ENCODE measurements at regions not wholly inside any gene's neighbourhood (a gene's known extent, or its start where the extent isn't known, plus 50 kb on each side); places are given as distances from the start of the nearest gene placed in this dataset.
A peak's percentile ranks its signal among the peaks of the same experiment; 100 is the strongest.

DNA sequence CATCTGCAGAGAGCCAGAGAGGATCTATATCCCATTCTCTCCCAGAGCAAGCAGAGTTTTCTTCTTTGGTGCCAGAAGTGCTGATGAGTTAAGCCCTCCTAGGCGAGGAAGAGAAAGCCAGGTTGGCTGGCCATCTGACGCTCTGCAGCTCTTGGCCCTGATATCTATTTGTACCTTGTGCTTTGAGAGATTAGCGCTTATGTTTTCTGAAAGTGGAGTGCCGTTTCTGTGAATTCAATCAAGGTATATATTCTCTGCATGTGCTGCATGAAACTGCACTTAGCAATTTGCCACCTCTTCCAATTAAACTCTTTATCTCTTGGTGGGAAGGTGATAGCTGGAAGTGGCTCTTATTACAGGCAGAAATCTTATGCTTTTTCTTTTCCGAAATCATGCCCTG lies 177.5 kb downstream of the LPIN1 start:
- no peak for DNase-seq

DNA sequence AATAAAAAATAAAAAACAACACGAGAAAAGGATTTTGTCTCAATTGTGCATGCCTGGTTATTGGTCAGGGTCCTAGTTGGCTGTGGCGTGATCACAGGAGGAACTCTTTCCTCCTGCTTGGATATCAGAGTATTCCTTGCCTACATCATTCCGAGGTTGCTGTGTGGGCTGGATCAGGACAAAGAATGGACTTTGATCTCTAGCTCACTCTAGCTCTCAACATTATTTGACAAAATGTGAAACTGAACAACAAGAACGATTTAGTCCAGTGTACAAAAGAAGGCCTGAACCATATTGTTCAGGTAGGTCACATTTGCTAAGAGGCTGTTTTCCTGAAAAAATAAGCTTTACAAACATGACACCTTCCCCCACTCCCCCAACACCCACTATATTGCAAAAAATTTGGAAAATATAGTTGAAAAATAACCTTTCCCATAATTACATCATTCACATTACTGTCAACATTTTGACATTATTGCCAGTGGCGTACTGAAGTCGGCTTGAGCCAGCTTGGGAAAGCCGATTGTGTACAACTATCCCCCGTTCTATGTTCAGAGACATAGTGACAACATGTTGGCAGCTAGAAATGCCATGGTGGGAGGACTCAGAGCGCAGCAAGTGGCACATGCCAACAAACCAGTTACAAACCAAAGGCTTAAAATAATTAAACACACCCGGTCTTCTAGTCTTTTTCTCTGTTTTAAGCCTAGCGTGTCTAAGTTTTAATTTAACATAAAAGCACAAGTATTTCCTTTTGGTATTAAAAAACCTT lies 179.0 kb downstream of the LPIN1 start:
- no peak for DNase-seq

DNA sequence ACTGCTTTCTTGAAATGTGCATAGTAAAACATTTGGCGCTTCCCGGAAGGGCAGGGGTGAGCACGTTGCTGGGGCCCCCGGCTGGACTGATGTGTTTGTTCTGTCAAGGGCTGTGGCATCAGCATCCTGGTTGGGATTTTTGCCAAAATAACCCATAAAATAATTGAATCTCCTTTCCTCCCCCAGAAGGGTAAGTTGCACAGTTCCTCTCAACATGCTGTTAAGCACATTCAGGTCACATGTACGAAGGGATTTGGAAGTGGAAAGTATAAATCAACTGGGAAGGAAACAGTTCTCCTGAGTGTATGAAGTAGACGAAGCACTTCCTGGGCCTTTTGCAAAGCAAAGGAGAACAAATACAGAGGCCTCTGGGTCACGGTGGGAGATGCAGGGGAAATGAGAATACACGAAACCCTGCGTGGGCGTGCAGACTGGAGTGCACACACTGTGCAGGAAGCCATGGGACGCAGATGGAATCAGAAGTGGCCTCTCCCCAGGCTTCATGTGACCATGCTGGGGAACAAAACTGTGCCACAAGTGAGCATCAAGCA lies 183.9 kb downstream of the LPIN1 start:
- DNase-seq, result no peak

DNA sequence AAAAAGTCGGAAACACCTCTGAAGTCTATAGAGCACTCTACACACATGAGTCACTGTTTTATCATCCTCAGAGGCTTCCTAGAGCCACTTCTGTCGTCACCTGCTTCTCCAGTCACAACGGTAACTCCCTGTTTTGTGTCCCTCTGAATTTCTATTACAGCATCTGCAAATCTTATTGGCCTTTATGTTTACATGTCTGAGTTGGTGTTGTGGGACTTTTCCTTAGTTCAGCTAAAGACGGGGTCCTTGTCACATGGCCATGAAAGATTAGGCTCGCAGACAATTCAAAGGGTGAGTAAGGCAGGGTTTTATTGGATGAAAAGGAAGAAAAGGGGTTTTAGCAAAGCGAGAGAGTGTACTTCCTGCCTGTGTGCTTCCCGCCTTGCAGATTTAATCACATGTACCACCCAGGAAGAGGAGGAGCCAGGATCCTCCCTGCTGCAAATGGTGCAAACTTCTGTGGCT lies 185.6 kb downstream of the LPIN1 start:
- DNase-seq, result no peak

DNA sequence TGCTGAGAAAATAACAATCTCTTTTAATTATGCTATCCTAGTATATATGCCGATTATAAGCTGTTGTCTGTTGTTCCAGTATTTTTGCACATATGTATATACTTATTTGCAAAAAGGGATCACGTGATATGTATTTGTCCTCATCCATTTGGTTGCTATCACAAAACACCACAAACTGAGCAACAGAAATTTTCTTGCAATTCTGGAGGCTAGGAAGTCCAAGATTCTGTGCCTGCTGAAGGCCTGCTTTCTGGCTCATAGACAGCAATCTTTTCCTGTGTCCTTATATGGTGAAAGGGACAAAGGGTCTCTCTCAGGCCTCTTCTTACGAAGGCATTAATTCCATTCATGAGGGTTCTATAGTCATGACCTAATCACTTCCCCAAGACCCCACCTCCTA lies 186.5 kb downstream of the LPIN1 start:
- DNase-seq, result no peak

DNA sequence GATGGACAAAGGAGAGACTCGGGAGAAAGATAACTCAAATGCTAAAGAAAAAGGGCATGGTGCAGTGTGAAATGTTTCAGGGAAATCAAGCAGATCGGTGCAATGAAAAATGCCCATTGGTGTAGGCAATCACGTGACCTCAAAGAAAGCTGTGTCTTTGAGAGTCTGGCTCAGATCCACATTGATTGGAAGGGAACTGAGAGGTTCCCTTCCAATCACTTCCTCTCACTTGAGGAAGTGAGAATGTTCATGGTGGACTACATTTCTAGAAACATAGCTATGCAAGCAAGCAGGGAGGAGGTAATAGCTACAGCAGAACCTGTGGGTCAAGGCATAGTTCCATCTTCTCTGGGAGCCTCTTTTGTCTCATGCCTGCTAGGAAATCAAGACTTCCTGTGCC lies 187.4 kb downstream of the LPIN1 start:
- no peak for DNase-seq

DNA sequence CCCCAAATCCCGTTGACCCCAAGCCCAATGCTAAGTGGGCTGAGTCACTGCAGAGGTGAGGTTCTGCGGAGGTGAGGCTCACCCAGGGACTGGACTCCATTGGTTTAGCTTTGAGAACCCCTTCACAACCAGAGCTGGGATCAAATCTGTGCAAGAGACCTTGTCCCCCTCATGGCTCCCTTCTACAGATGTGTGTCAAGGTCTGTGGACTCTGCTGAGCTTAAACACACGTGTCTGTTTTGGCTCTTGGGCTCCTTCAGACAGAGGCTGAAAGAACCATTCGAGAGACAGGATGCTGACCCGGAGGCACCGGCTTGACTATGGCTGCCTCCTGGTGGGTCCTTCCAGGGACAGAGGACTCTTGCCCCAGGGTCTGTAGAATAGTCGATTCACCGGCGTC lies 190.3 kb downstream of the LPIN1 start:
- DNase-seq, result no peak

DNA sequence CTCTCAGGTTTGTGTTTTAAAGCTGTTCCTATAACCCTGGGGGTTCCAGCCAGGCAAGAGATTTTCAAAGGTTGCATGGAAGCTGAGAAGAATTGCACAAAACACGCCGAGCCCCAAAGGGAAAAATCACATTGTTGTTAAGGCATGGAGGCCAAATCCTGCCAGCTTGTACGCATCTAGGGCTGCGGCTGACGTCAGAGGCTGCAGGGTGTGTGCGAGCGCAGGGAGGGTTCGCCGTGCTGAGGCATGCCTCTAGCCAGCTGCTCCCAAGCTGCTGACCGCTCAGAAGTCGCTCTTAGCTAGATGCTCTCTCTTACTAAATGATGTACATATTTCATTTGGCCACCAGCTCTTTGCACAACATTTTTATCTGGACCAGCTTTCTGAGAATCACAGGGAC lies 191.8 kb downstream of the LPIN1 start:
- DNase-seq, result no peak

DNA sequence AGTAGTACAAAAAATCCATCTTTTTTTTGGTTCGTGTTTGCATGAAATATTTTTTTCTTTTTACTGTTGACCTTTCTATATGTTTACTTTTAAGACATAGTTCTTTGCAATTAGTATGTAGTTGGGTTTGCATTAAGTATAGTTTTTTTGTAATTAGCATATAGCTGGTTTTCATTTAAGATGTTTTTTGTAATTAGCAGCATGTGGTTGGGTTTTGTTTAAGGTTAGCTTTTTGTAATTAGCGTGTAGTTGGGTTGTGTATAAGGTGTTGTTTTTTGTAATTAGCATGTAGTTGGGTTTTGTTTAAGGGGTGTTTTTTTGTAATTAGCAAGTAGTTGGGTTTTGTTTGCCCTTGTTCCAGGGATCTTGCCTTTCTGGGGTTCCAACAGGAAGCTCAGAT lies 193.1 kb downstream of the LPIN1 start:
- no peak for DNase-seq

DNA sequence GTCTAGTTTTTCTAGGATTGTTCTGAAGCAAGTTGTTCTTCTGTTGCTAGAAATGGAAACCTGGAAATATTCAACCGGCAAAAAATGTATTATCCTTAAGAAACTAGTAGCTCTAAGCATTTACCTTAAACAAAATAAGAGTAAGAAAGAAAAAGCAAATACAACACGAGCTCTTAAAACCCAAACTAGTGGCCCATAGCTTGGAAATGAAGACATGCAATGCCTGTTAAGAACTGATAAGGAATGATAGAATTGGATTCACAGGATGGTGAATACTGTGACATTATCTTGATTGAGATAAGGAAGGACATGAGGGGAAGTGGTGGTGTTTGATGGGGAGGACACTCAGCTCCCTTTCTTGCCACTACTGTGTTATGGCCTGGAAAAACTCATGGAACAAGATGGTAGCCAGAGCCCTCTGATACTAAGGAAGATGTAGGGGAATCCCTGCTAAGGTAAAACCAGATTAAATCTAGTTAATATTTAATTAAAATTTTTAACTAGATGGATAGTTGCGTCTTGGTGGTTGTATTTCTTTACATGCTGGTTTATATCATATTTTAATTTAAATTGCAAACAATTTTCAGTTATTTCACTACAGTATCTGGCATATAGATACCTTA lies 193.8 kb downstream of the LPIN1 start:
- DNase-seq, result no peak

DNA sequence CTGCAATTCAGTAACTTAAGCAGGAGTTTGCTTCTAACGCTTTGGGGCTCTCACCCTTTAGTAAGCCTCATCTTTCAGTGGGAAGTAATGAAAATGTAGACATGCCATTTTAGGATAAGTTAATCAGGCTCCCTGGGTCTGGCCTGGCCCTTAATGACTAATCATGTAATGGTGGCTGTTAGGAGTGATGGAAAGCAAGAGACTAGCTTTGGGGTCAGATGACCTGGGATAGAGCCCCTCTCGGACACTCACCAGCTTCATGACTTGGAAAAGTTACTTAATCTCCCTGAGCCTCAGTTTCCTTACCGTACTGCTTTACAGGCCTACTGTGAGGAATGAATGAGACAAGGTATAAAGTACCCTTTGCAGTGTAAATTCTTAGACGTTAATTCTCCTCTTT lies 194.4 kb downstream of the LPIN1 start:
- no peak for DNase-seq

DNA sequence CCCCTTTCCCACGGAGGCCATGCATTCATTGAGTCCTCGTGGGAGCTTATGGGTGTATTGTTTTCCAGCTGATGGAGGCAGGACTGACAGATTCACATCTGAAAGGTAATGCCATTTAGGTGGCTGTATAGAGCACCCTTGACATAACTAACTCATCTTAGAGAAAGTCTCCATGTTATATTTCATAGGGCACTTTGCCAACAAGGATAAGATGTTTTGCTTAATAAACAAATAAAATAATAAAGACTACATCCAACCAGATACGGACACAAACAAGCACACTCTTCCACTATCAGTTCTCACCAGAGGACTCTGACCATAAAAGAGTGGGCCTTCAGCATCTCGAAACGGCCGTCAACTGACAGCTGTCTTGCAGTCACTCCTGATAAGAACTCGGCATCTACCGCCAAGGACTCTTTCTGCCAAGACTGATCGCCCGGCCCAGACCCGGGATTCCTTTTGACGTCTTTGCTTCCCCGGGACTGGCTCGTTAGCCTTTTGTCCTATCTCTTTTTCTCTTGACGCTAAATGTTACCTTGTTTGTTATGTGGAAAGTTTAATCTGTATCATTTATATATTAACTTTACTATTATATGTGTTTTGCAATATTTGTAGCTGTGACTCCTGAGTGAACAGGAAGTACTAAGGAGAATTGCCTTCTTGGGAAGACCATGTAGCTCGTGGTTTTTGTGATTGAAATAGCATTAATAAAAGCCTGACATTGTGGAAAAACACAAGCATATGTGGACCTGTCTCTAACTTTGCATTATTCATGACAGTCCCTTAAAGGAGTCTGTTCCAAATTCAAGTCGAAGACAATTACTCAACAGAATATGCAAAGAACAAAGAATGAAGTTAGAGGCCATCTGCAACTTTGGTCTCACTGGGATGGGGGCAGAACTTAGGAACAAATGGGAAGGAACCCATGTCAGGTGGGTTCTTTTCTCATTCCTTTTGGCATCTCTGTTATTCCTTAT lies 195.1 kb downstream of the LPIN1 start:
- no peak for DNase-seq

DNA sequence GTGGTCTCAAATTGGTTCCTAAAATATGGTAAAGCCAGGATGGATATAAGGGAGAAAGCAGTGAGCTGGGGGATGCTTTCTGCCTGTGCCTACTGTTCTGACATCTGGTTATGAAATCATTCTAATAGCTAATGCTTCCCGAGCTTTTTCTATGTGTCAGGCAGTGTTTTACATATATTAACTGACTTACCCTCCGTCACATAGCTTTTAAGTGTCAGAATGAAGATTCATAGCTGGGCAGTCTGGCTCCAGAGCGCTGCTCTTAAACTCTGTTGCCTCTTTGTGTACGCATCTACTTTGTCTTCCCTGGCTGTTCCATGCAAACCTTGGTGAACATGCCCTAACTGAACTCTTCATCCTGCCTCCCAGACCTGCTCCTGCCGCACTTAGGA lies 195.7 kb downstream of the LPIN1 start:
- no peak for DNase-seq

DNA sequence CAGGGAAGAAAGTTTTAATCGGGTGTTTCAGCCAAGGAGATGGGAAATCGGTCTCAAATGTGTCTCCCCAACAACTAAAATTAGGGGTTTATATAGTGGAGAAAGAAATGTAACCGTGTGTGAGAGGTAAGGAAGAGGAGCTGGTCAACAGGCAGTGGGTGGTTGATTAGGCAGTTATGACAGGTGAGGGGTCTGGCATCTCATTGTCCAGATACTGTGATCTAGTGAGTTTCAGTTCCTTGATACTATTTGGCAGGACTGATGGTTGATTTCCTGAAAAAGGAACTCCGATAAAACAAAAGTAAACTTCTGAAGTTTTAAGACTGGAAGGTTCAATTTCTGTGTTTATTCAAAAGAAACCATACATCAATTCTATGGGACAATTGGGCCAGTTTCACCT lies 197.9 kb downstream of the LPIN1 start:
- no peak for DNase-seq

DNA sequence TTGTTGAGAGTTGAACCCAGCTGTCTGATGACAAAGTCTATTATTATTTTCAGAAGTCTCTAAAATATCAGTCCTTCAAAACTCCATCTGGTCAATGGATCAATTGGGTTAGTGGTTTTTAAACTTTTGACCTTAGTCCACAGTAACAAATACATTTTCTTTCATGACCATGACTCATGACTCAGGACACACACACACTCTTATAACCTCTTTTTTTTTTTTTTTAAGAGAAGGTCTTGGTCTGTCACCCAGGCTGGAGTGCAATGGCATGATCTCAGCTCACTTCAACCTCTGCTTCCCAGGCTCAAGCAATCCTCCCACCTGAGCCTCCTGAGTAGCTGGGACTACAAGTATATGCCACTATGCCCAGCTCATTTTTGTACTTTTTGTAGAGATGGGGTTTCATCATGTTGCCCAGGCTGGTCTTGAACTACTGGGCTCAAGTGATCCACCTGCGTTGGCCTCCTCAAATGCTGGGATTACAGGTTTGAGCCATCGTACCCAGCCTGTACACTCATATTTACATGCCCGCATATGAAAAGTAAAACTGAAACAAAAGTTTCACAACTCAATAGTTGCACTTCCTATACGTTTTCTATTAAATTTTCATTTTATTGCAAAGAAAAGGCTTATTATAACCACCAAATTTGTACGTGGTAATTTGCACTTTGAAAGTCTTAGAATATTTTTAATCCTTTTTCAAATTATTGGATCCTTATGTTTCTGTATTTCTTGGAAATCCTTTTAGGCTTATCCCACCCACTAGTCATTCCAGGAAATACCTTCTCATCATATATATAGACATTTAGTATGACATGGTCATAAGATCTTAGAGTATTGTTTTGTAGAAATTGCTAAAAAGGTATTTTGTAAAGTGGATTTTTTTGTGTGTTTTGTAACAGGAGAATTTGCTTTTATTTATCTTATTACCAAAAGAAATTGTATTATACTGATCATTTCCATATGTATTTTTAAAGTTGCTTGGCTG lies 199.0 kb downstream of the LPIN1 start:
- no peak for DNase-seq

DNA sequence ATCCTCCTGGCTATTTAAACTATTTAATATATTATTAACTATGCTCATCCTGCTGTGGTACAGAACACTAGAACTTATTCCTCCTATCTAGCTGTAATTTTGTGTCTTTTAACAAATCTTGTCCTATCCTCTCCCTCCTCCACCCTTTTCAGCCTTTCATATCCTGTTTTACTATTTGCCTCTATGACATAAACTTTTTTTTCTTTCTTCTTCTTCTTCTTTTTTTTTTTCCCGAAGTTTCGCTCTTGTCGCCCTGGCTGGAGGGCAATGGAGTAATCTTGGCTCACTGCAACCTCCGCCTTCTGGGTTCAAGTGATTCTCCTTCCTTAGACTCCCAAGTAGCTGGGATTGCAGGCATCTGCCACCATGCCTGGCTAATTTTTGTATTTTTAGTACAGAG lies 201.5 kb downstream of the LPIN1 start:
- DNase-seq, result no peak

DNA sequence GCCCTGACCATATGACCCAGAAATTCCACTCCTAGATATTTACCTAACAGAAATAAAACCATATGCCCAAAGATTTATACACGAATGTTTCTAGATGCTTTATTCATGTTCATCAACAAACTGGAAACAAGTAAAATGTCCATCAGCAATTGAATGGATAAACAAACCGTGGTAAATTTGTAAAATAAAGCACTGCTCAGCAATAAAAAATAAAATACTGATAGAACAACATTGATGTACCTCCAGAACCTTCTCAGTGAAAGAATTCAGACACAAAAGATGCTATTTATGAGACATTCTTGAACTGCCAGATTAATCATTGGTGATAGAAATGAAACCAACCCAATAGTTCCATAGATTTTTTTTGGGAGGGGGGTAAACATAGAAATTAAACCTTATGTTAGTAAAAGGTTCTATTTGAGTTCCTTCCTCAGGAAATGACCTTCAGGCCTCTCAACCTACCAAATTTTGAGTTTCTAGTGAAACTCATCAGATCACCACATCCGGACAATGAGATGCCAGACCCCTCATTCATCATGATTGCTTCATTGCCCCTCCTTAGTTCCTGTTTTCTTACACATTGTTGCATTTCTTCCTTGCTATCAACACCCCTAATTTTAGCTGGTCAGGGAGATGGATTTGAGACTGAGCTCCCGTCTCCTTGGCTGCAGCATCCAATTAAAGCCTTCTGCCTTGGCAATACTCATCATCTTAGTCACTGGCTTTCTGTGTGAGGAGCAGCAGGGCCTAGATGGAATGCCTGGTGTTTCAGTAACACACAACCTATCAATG lies 203.5 kb downstream of the LPIN1 start:
- DNase-seq, result no peak

DNA sequence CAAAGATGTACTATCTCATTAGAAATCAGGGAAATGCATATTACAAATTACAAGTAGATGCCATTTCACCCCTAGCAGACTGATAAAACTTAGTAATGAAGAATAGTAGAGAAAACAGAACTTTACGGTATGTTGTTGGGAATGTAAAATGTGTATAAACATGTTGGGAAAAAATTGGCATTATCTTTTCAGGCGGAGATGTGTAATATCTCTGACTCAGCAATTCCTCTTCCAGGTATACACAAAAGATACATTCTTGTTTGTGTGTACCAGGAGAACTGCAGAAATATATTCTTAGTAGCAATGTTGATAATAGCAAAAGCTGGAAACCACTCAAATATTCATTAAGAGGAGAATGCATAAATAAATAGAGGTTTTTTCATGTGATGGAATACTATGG lies 204.5 kb downstream of the LPIN1 start:
- no peak for DNase-seq

DNA sequence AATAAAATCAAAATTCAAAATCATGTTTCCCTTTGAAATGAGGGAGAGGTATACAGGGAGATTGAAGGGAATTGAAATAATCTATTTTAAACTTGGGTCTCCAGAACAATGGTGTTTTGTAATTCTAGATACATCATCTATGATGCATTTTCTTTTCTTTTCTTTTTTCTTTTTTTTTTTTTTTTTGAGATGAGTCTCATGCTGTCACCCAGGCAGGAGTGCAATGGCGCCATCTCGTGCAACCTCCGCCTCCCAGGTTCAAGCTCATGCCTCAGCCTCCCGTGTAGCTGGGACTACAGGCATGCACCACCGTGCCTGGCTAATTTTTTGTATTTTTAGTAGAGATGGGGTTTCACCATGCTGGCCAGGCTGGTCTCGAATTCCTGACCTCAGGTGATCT lies 205.1 kb downstream of the LPIN1 start:
- peak in 1 of 2 experiments; percentile 8 for DNase-seq

DNA sequence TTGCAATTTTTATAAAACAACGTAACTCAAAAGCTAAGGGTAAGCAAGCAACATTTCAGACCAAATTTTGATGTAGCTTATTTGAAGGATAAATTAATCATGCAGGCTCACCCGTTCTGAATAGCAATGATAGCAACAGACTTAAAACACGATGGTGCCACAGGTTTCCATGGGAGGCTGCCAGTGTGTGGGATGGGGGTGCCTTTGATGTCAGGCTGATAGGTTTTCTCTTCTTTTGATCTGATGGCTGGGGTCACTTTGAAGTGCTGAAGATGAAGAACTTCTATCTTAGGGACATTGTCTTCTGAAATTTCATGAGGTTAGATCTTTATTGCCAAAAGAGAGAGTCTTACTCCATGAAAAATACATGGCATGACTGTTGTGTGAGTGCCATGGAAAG lies 206.8 kb downstream of the LPIN1 start:
- no peak for DNase-seq

DNA sequence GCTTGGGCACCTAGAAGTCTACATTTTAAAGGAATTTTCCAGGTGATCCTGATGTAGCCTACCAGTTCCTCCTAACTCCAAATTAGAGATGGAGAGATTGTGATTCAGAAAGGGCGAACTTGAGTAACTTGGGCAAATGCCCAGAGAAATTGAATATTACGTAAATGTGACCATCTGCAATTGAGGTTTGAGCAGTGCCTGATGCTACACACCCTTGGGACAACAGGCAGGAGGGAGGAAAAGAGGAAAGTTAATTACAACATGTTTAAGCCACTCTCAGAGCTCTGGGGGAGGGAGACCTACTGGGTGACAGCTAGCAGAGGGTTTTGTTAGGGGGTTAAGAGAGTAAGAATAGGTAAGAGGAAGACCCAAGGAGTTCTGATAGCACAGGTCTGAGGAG lies 208.9 kb downstream of the LPIN1 start:
- DNase-seq, result no peak

Data from NCI-H526 (cell line).